Panc1 (cell line): ENCODE measurements at regions not wholly inside any gene's neighbourhood (a gene's known extent, or its start where the extent isn't known, plus 50 kb on each side); places are given as distances from the start of the nearest gene placed in this dataset.
"Not testable (repeated sequence)": the region's sequence is repeated elsewhere in the genome, so short reads cannot be mapped to it uniquely, and the experiment has no call there.

Source experiments
- ATAC-seq: fragments of 200-7000 bp; cut with Tn5 transposase; 2 replicates; pipeline ENCODE4 v1.9.1; 2020; ENCODE audit warnings: mild to moderate bottlenecking, moderate library complexity
- BruUV-seq: library from RNA; stranded (reverse); fragments of 400-500 nt; replicated peaks from 2 replicates; lab custom pipeline; 2021; lab: Mats Ljungman, UMichigan
- CTCF ChIA-PET: fragments of 300-600 bp; sonication (Branson Sonifier 250); formaldehyde crosslinking; loops from one replicate; lab custom pipeline; 2022; ENCODE audit warnings: antibody characterized with exemption; lab: Charles Lee
- POLR2A ChIA-PET: fragments of 300-600 bp; sonication (Branson Sonifier 250); formaldehyde crosslinking; loops from one replicate; lab custom pipeline; 2022; ENCODE audit warnings: antibody characterized with exemption; lab: Charles Lee
- DNase-seq: peaks from one replicate; pipeline ENCODE4 v3.0.0-alpha.2; 2010; ENCODE audit warnings: low read depth, low spot score
- H3K27ac ChIP-seq: 2 replicates; pipeline ENCODE4 v1.5.1; 2011; ENCODE audit warnings: mild to moderate bottlenecking, low read length, inconsistent platforms
- H3K27me3 ChIP-seq: fragments of 200-500 bp; sonication (Bioruptor generic); 2 replicates; pipeline ENCODE4 v1.6.0; 2014; ENCODE audit warnings: low read length, inconsistent platforms; ENCODE audit not compliant: control insufficient read depth, insufficient read depth
- H3K36me3 ChIP-seq: fragments of 200-500 bp; sonication (Bioruptor generic); 2 replicates; pipeline ENCODE4 v1.5.1; 2014; ENCODE audit warnings: inconsistent platforms, mild to moderate bottlenecking, low read length, moderate library complexity; ENCODE audit not compliant: control insufficient read depth, insufficient read depth
- H3K4me1 ChIP-seq: 2 replicates; pipeline ENCODE4 v1.5.1; 2011; ENCODE audit warnings: inconsistent platforms, mild to moderate bottlenecking, low read length, moderate library complexity; ENCODE audit not compliant: control insufficient read depth, insufficient read depth
- H3K4me3 ChIP-seq, 2 experiments: 2 replicates each; pipeline ENCODE4 v1.5.1; 2011 to 2012; ENCODE audit warnings: low read depth in 2 of 2, low read length in 2 of 2, mild to moderate bottlenecking in 2 of 2, inconsistent platforms in 1 of 2, moderate library complexity in 1 of 2
- H3K9me3 ChIP-seq: fragments of 200-500 bp; sonication (Bioruptor generic); 2 replicates; pipeline ENCODE4 v1.5.1; 2014; ENCODE audit warnings: low read depth, mild to moderate bottlenecking, inconsistent platforms, low read length, moderate library complexity; ENCODE audit not compliant: control insufficient read depth, insufficient read depth
- POLR2AphosphoS5 ChIP-seq: IDR thresholded peaks from 2 replicates; pipeline ENCODE4 v1.6.1; 2012; ENCODE audit warnings: mild to moderate bottlenecking, low read depth, low read length, moderate library complexity
- SIN3A ChIP-seq: IDR thresholded peaks from 2 replicates; pipeline ENCODE4 v1.6.1; 2012; ENCODE audit warnings: low read depth, mild to moderate bottlenecking, low read length, moderate library complexity, borderline replicate concordance; ENCODE audit not compliant: insufficient read depth
- TCF7L2 ChIP-seq: IDR thresholded peaks from 2 replicates; pipeline ENCODE4 v1.6.1; 2011; ENCODE audit warnings: mild to moderate bottlenecking, low read depth, low read length, inconsistent platforms
- in situ Hi-C: cut with HindIII; loops from 2 replicates; pipeline ENCODE4 v1.10.0; 2016; ENCODE audit warnings: low sequenced_read_pairs, low pct_unique_long_range_greater_than_20kb
- intact Hi-C: fragments of 100-400 bp; cut with micrococcal nuclease; formaldehyde crosslinking; loops from one replicate; pipeline ENCODE4 v1.10.0; 2022; ENCODE audit not compliant: unreplicated experiment
- TF ChIP-seq, protein P1 (sequence below), 2 experiments: IDR thresholded peaks; 2 replicates each; pipeline ENCODE4 v1.6.1; 2011 to 2012; ENCODE audit warnings: low read depth in 2 of 2, control low read depth in 1 of 2, low read length in 1 of 2, mild to moderate bottlenecking in 1 of 2, moderate library complexity in 1 of 2; ENCODE audit not compliant: insufficient read depth in 1 of 2
- TF ChIP-seq, protein P2 (sequence below): fragments of 450-650 bp; IDR thresholded peaks from 2 replicates; pipeline ENCODE4 v1.5.1; 2017; ENCODE audit warnings: mild to moderate bottlenecking

GRCh38 chr1:38481871-38482826, 377.4 kb downstream of the RRAGC start:
- H3K9me3 ChIP-seq, result no peaks in the 10 kb centered on the region
- H3K27me3 ChIP-seq, result peaks cover 9% of the 10 kb centered on the region; the same call in 1 of the 2 replicates
- CTCF ChIA-PET, result interaction anchor here (0.6 kb wide), 1 partner anchor 14 kb away, joined by 4 read pairs; no protein-coding TSS in a partner anchor
- ATAC-seq, result no peak
- POLR2A ChIA-PET, result no interaction called here
- BruUV-seq, result no TSS peak
- in situ Hi-C loops (no loop called here), intact Hi-C loops (no loop called here)
- H3K4me3 ChIP-seq, result no peak overlapping the region
- TF ChIP-seq, protein P1, sequence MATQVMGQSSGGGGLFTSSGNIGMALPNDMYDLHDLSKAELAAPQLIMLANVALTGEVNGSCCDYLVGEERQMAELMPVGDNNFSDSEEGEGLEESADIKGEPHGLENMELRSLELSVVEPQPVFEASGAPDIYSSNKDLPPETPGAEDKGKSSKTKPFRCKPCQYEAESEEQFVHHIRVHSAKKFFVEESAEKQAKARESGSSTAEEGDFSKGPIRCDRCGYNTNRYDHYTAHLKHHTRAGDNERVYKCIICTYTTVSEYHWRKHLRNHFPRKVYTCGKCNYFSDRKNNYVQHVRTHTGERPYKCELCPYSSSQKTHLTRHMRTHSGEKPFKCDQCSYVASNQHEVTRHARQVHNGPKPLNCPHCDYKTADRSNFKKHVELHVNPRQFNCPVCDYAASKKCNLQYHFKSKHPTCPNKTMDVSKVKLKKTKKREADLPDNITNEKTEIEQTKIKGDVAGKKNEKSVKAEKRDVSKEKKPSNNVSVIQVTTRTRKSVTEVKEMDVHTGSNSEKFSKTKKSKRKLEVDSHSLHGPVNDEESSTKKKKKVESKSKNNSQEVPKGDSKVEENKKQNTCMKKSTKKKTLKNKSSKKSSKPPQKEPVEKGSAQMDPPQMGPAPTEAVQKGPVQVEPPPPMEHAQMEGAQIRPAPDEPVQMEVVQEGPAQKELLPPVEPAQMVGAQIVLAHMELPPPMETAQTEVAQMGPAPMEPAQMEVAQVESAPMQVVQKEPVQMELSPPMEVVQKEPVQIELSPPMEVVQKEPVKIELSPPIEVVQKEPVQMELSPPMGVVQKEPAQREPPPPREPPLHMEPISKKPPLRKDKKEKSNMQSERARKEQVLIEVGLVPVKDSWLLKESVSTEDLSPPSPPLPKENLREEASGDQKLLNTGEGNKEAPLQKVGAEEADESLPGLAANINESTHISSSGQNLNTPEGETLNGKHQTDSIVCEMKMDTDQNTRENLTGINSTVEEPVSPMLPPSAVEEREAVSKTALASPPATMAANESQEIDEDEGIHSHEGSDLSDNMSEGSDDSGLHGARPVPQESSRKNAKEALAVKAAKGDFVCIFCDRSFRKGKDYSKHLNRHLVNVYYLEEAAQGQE (IDR thresholded peaks at IDR 0.05; ENCODE audit: insufficient read depth in 1 of 2, low read depth in 2 of 2, low read length in 1 of 2), result no peak
- TF ChIP-seq TCF7L2, result no peak
- TF ChIP-seq POLR2AphosphoS5, result no peak
- no peak overlapping the region for H3K27ac ChIP-seq
- H3K36me3 ChIP-seq, result no peaks in the 10 kb centered on the region
- H3K4me1 ChIP-seq, result no peaks in the 10 kb centered on the region
- no peak for DNase-seq

- ATAC-seq, DNase-seq, BruUV-seq, H3K36me3 ChIP-seq, POLR2A ChIA-PET, in situ Hi-C loops, CTCF ChIA-PET, H3K4me1 ChIP-seq, H3K9me3 ChIP-seq, intact Hi-C loops, H3K4me3 ChIP-seq, H3K27ac ChIP-seq: not testable (repeated sequence)
- peaks cover 11% of the 10 kb centered on the region for H3K27me3 ChIP-seq
These were observed 379.9 kb downstream of the RRAGC start for GRCh38 chr1:38479662-38480061.

GRCh38 chr1:38477811-38478210, 381.8 kb downstream of the RRAGC start:
- Histone ChIP-seq H3K27ac (no peak overlapping the region), H3K4me1 (no peaks in the 10 kb centered on the region), H3K27me3 (peaks cover 13% of the 10 kb centered on the region), H3K36me3 (no peaks in the 10 kb centered on the region), H3K9me3 (no peaks in the 10 kb centered on the region), H3K4me3 (no peak overlapping the region)
- POLR2A ChIA-PET, result no interaction called here
- CTCF ChIA-PET, result no interaction called here
- no TSS peak for BruUV-seq
- TF ChIP-seq TCF7L2, result no peak
- TF ChIP-seq, protein P1 (IDR thresholded peaks at IDR 0.05; ENCODE audit: insufficient read depth in 1 of 2, low read depth in 2 of 2, low read length in 1 of 2), result no peak
- no peak for TF ChIP-seq POLR2AphosphoS5
- TF ChIP-seq SIN3A, result no peak
- TF ChIP-seq, protein P2, sequence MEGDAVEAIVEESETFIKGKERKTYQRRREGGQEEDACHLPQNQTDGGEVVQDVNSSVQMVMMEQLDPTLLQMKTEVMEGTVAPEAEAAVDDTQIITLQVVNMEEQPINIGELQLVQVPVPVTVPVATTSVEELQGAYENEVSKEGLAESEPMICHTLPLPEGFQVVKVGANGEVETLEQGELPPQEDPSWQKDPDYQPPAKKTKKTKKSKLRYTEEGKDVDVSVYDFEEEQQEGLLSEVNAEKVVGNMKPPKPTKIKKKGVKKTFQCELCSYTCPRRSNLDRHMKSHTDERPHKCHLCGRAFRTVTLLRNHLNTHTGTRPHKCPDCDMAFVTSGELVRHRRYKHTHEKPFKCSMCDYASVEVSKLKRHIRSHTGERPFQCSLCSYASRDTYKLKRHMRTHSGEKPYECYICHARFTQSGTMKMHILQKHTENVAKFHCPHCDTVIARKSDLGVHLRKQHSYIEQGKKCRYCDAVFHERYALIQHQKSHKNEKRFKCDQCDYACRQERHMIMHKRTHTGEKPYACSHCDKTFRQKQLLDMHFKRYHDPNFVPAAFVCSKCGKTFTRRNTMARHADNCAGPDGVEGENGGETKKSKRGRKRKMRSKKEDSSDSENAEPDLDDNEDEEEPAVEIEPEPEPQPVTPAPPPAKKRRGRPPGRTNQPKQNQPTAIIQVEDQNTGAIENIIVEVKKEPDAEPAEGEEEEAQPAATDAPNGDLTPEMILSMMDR, result no peak
- in situ Hi-C loops (no loop called here), intact Hi-C loops (no loop called here)
- ATAC-seq (no peak), DNase-seq (no peak)
